ENCODE measurements at regions not wholly inside any gene's neighbourhood (a gene's known extent, or its start where the extent isn't known, plus 50 kb on each side); places are given as distances from the start of the nearest gene placed in this dataset.
A peak's percentile ranks its signal among the peaks of the same experiment; 100 is the strongest.

- H3K9ac ChIP-seq (ENCODE audit: insufficient read depth in 1 of 2, low read depth in 2 of 2, low read length in 2 of 2), result no peak overlapping the region
- H3K79me2 ChIP-seq (ENCODE audit: control insufficient read depth, insufficient read depth, low read length), result no peaks in the 10 kb centered on the region
- FAIRE-seq (no peak), ATAC-seq (peak; percentile 39), DNase-seq (ENCODE audit: extremely low read depth in 1 of 4, low spot score in 3 of 4) (no peak)
- in situ Hi-C loops (cut with MboI), result no loop called here
- POLR2A ChIA-PET, result no interaction called here
- no peaks in the 10 kb centered on the region for H3K9me3 ChIP-seq (replicated peaks; ENCODE audit: control insufficient read depth, insufficient read depth, low read depth, low read length)
- H4K20me1 ChIP-seq (replicated peaks; ENCODE audit: control insufficient read depth, insufficient read depth, low read length), result no peaks in the 10 kb centered on the region
- no peak for TF ChIP-seq FOXP1 (CRISPR knock-in tag; IDR thresholded peaks at IDR 0.05)
- no peak for TF ChIP-seq HDAC3 (IDR thresholded peaks at IDR 0.05; ENCODE audit: borderline replicate concordance, partially characterized antibody)
- no peak for TF ChIP-seq ZNF764 (CRISPR knock-in tag; IDR thresholded peaks at IDR 0.05; ENCODE audit: low read depth)
- TF ChIP-seq ZNF121 (CRISPR knock-in tag; conservative IDR thresholded peaks at IDR 0.05), result no peak
- no peak for TF ChIP-seq L3MBTL2 (IDR thresholded peaks at IDR 0.05)
- no peak for TF ChIP-seq TAL1 (IDR thresholded peaks at IDR 0.05)
- no peak for TF ChIP-seq PCBP2 (IDR thresholded peaks at IDR 0.05; ENCODE audit: low read depth, low read length, poor library complexity, severe bottlenecking)
- no peak for TF ChIP-seq ZNF586 (CRISPR knock-in tag; conservative IDR thresholded peaks at IDR 0.05)
- TF ChIP-seq HDAC6 (IDR thresholded peaks at IDR 0.05; ENCODE audit: low read depth, low read length), result no peak
- H2AFZ ChIP-seq (ENCODE audit: low read depth, low read length), result no peak overlapping the region
- H3K36me3 ChIP-seq (ENCODE audit: control insufficient read depth, insufficient read depth, low read length), result no peaks in the 10 kb centered on the region
- CTCF ChIA-PET (ENCODE audit: low intra/inter-chr PET ratio), result no interaction called here
- no peaks in the 10 kb centered on the region for H3K27me3 ChIP-seq (ENCODE audit: control insufficient read depth in 2 of 2, insufficient read depth in 2 of 2, low read length in 2 of 2)
- no peaks in the 10 kb centered on the region for H3K9me1 ChIP-seq (ENCODE audit: control insufficient read depth, insufficient read depth, low read length)
- no peak overlapping the region for H3K4me3 ChIP-seq
- 11% methylated on average over 2 of the region's 2 CpGs for WGBS (ENCODE audit: insufficient coverage, low coverage, missing lambda C conversion rate)
- no peak overlapping the region for H3K27ac ChIP-seq (ENCODE audit: extremely low read depth, low read depth, low read length)
- intact Hi-C loops (cut with micrococcal nuclease), result no loop called here
- no TSS peak for BruUV-seq (replicated peaks)
- H3K4me2 ChIP-seq (ENCODE audit: insufficient read depth, low read length), result no peak overlapping the region
- H3K4me1 ChIP-seq (replicated peaks in 1 of 2; ENCODE audit: control insufficient read depth in 2 of 2, insufficient read depth in 2 of 2, low read length in 2 of 2), result no peaks in the 10 kb centered on the region
These were observed 98.4 kb upstream of the LYPLAL1 start for GRCh38 chr1:219075121-219075879.
